IMR-90 (cell line): ENCODE measurements at regions not wholly inside any gene's neighbourhood (a gene's known extent, or its start where the extent isn't known, plus 50 kb on each side); places are given as distances from the start of the nearest gene placed in this dataset.

Experiments used
- ATAC-seq: fragments of 200-7000 bp; cut with Tn5 transposase; 2 replicates; pipeline ENCODE4 v1.9.1; 2020; ENCODE audit warnings: low read depth, mild to moderate bottlenecking, moderate library complexity
- BruUV-seq: library from RNA; stranded (reverse); fragments of 400-500 nt; replicated peaks from 2 replicates; lab custom pipeline; 2021; lab: Mats Ljungman, UMichigan
- CTCF ChIA-PET: fragments of 300-600 bp; formaldehyde crosslinking; extraction: SDS; loops from one replicate; lab custom pipeline; 2021; ENCODE audit warnings: antibody characterized with exemption; lab: Yijun Ruan, JAX
- POLR2A ChIA-PET: fragments of 300-600 bp; sonication (Branson Sonifier 250); formaldehyde crosslinking; loops from one replicate; lab custom pipeline; 2022; ENCODE audit warnings: antibody characterized with exemption; ENCODE audit not compliant: unreplicated experiment; lab: Charles Lee
- DNase-seq: peaks from one replicate; pipeline ENCODE4 v3.0.0; 2013
- H2AFZ ChIP-seq: replicated peaks from 2 replicates; pipeline ENCODE3; 2013; ENCODE audit warnings: low read length, mild to moderate bottlenecking; ENCODE audit not compliant: poor library complexity
- H2AK5ac ChIP-seq: 2 replicates; pipeline ENCODE4 v1.6.1; 2013; ENCODE audit warnings: low read depth, low read length, inconsistent platforms
- H2AK9ac ChIP-seq: replicated peaks from 2 replicates; pipeline ENCODE3; 2013; ENCODE audit warnings: mild to moderate bottlenecking, low read depth, low read length, moderate library complexity; ENCODE audit not compliant: poor library complexity
- H2BK120ac ChIP-seq: 2 replicates; pipeline ENCODE4 v1.6.1; 2013; ENCODE audit warnings: low read depth, low read length, inconsistent platforms
- H2BK15ac ChIP-seq: 3 replicates; pipeline ENCODE4 v1.6.1; 2013; ENCODE audit warnings: low read depth, low read length, inconsistent platforms
- H2BK20ac ChIP-seq: 2 replicates; pipeline ENCODE4 v1.6.1; 2013; ENCODE audit warnings: low read depth, mild to moderate bottlenecking, inconsistent platforms, low read length, moderate library complexity
- H2BK5ac ChIP-seq: 2 replicates; pipeline ENCODE4 v1.6.1; 2013; ENCODE audit warnings: mild to moderate bottlenecking, low read depth, low read length, inconsistent platforms; ENCODE audit not compliant: poor library complexity, severe bottlenecking
- H3K14ac ChIP-seq: replicated peaks from 2 replicates; pipeline ENCODE4 v1.6.1; 2013; ENCODE audit warnings: low read depth, low read length, inconsistent platforms
- H3K18ac ChIP-seq: 2 replicates; pipeline ENCODE4 v1.6.1; 2013; ENCODE audit warnings: low read depth, low read length, control low read depth
- H3K23ac ChIP-seq: 2 replicates; pipeline ENCODE4 v1.6.1; 2013; ENCODE audit warnings: low read depth, low read length, inconsistent platforms
- H3K27ac ChIP-seq: 2 replicates; pipeline ENCODE4 v1.5.1; 2013; ENCODE audit warnings: mild to moderate bottlenecking, control low read depth, low read length; ENCODE audit not compliant: insufficient read depth
- H3K27me3 ChIP-seq: 2 replicates; pipeline ENCODE4 v1.6.1; 2013; ENCODE audit warnings: low read length; ENCODE audit not compliant: control insufficient read depth, insufficient read depth
- H3K36me3 ChIP-seq: 2 replicates; pipeline ENCODE4 v1.6.1; 2013; ENCODE audit warnings: low read length, mixed read lengths; ENCODE audit not compliant: control insufficient read depth, insufficient read depth
- H3K4ac ChIP-seq: 2 replicates; pipeline ENCODE4 v1.6.1; 2013; ENCODE audit warnings: low read depth, low read length, inconsistent platforms
- H3K4me1 ChIP-seq: 2 replicates; pipeline ENCODE4 v1.6.1; 2013; ENCODE audit warnings: low read length, mixed read lengths; ENCODE audit not compliant: control insufficient read depth, insufficient read depth
- H3K4me2 ChIP-seq: 2 replicates; pipeline ENCODE4 v1.6.1; 2013; ENCODE audit warnings: low read depth, mild to moderate bottlenecking, control low read depth, low read length, moderate library complexity
- H3K4me3 ChIP-seq: 2 replicates; pipeline ENCODE4 v1.5.1; 2013; ENCODE audit warnings: low read depth, mild to moderate bottlenecking, control low read depth, low read length, moderate library complexity; ENCODE audit not compliant: insufficient read depth
- H3K56ac ChIP-seq: 2 replicates; pipeline ENCODE4 v1.6.1; 2013; ENCODE audit warnings: low read length, inconsistent platforms; ENCODE audit not compliant: insufficient read depth; ENCODE audit errors: extremely low read depth
- H3K79me1 ChIP-seq, 2 experiments: 2 replicates each; pipeline ENCODE4 v1.6.1; 2013; ENCODE audit warnings: low read length in 2 of 2, inconsistent platforms in 1 of 2, low read depth in 1 of 2
- H3K9ac ChIP-seq: 2 replicates; pipeline ENCODE4 v1.6.1; 2013; ENCODE audit warnings: low read depth, low read length, control low read depth
- H3K9me1 ChIP-seq: 2 replicates; pipeline ENCODE4 v1.6.1; 2013; ENCODE audit warnings: low read length, inconsistent platforms; ENCODE audit not compliant: insufficient read depth
- H3K9me3 ChIP-seq: 2 replicates; pipeline ENCODE4 v1.6.1; 2013; ENCODE audit warnings: low read length; ENCODE audit not compliant: control insufficient read depth, insufficient read depth
- H4K20me1 ChIP-seq: 2 replicates; pipeline ENCODE4 v1.6.1; 2013; ENCODE audit warnings: low read length, inconsistent platforms; ENCODE audit not compliant: insufficient read depth
- H4K5ac ChIP-seq: 2 replicates; pipeline ENCODE4 v1.6.1; 2013; ENCODE audit warnings: mild to moderate bottlenecking, low read depth, low read length, control low read depth
- H4K8ac ChIP-seq, 2 experiments: 2 replicates each; pipeline ENCODE4 v1.6.1; 2013; ENCODE audit warnings: low read depth in 2 of 2, low read length in 2 of 2, control low read depth in 1 of 2, inconsistent platforms in 1 of 2
- H4K91ac ChIP-seq: 2 replicates; pipeline ENCODE4 v1.6.1; 2013; ENCODE audit warnings: low read depth, low read length, inconsistent platforms; ENCODE audit not compliant: insufficient read depth
- BHLHE40 ChIP-seq: fragments of 150-350 bp; IDR thresholded peaks from 2 replicates; pipeline ENCODE4 v1.6.1; 2016; ENCODE audit warnings: mild to moderate bottlenecking, low read depth, low read length
- CEBPB ChIP-seq: IDR thresholded peaks from 2 replicates; pipeline ENCODE4 v1.6.1; 2012; ENCODE audit warnings: low read depth, low read length, improper control_type of control experiment
- CHD1 ChIP-seq: IDR thresholded peaks from 2 replicates; pipeline ENCODE4 v1.6.1; 2012; ENCODE audit warnings: low read depth, low read length, improper control_type of control experiment
- ELK1 ChIP-seq: fragments of 150-350 bp; IDR thresholded peaks from 2 replicates; pipeline ENCODE4 v1.6.1; 2016; ENCODE audit warnings: low read depth, mild to moderate bottlenecking, low read length, moderate library complexity, borderline replicate concordance
- MAFK ChIP-seq: IDR thresholded peaks from 2 replicates; pipeline ENCODE4 v1.6.1; 2012; ENCODE audit warnings: low read depth, low read length, improper control_type of control experiment
- MAZ ChIP-seq: IDR thresholded peaks from 2 replicates; pipeline ENCODE4 v1.6.1; 2012; ENCODE audit warnings: low read depth, mild to moderate bottlenecking, low read length, improper control_type of control experiment, moderate library complexity, borderline replicate concordance
- NFE2L2 ChIP-seq: fragments of 150-350 bp; IDR thresholded peaks from 2 replicates; pipeline ENCODE4 v1.6.1; 2016; ENCODE audit warnings: low read depth, mild to moderate bottlenecking, low read length
- POLR2A ChIP-seq: IDR thresholded peaks from 2 replicates; pipeline ENCODE4 v1.6.1; 2012; ENCODE audit warnings: mild to moderate bottlenecking, low read depth, low read length
- RCOR1 ChIP-seq: IDR thresholded peaks from 2 replicates; pipeline ENCODE4 v1.6.1; 2012; ENCODE audit warnings: mild to moderate bottlenecking, low read length, improper control_type of control experiment; ENCODE audit not compliant: insufficient replicate concordance
- SMC3 ChIP-seq: fragments of 150-350 bp; IDR thresholded peaks from 2 replicates; pipeline ENCODE4 v1.6.1; 2016; ENCODE audit warnings: low read depth, mild to moderate bottlenecking, antibody characterized with exemption, low read length, moderate library complexity
- USF2 ChIP-seq: fragments of 150-350 bp; IDR thresholded peaks from 2 replicates; pipeline ENCODE4 v1.6.1; 2017; ENCODE audit warnings: mild to moderate bottlenecking, antibody characterized with exemption, low read length, low read depth
- whole genome bisulfite sequencing, 2 experiments: methylation state at CpG; one replicate each; pipeline versions ENCODE4 v1.1.5 to v1.1.7; 2013; ENCODE audit warnings: missing lambda C conversion rate in 2 of 2; ENCODE audit not compliant: insufficient read length in 1 of 2; ENCODE audit errors: extremely low coverage in 2 of 2; 5-methylcytosine and 5-hydroxymethylcytosine counted together
- dilution Hi-C: fragments of 300-500 bp; cut with HindIII; formaldehyde crosslinking; loops from one replicate; pipeline ENCODE4 v1.14.3; 2018; ENCODE audit warnings: low sequenced_read_pairs; ENCODE audit not compliant: unreplicated experiment
- in situ Hi-C: fragments of 300-500 bp; cut with MboI; formaldehyde crosslinking; loops from 3 replicates; pipeline ENCODE4 v1.14.3; 2019; ENCODE audit warnings: low sequenced_read_pairs, inconsistent platforms, mixed read lengths
- intact Hi-C: fragments of 100-400 bp; cut with micrococcal nuclease; formaldehyde crosslinking; loops from 2 replicates; pipeline ENCODE4 v1.10.0; 2022

- TF ChIP-seq BHLHE40 = no peak
- no peak for TF ChIP-seq NFE2L2
- no peak for TF ChIP-seq MAZ
- TF ChIP-seq POLR2A = no peak
- no peak for TF ChIP-seq CEBPB
- TF ChIP-seq MAFK = no peak
- no peak for TF ChIP-seq SMC3
- no peak for TF ChIP-seq CHD1
- no peak for TF ChIP-seq RCOR1
- TF ChIP-seq USF2 = no peak
- no peak for TF ChIP-seq ELK1
- H3K9me3 ChIP-seq = no peaks in the 10 kb centered on the region
- no peak overlapping the region for H4K91ac ChIP-seq
- no peak overlapping the region for H2AK5ac ChIP-seq
- H2AFZ ChIP-seq = no peak overlapping the region
- H2AK9ac ChIP-seq = no peak overlapping the region
- H3K23ac ChIP-seq = no peak overlapping the region
- H3K79me1 ChIP-seq = no peaks in the 10 kb centered on the region
- H2BK15ac ChIP-seq = no peak overlapping the region
- H3K4ac ChIP-seq = no peak overlapping the region
- ChIA-PET CTCF (interaction anchor here (0.7 kb wide), 1 partner anchor 43 kb away, joined by 3 read pairs; no protein-coding TSS in a partner anchor), POLR2A (no interaction called here)
- no peak overlapping the region for H3K14ac ChIP-seq
- dilution Hi-C loops = no loop called here
- H4K5ac ChIP-seq = no peak overlapping the region
- H3K4me1 ChIP-seq = no peaks in the 10 kb centered on the region
- H3K4me2 ChIP-seq = no peak overlapping the region
- no TSS peak for BruUV-seq
- H3K56ac ChIP-seq = no peak overlapping the region
- H3K18ac ChIP-seq = no peak overlapping the region
- intact Hi-C loops = no loop called here
- DNase-seq (no peak), ATAC-seq (no peak)
- H3K9ac ChIP-seq = no peak overlapping the region
- H2BK20ac ChIP-seq = no peak overlapping the region
- H4K8ac ChIP-seq = no peak overlapping the region
- no peak overlapping the region for H3K4me3 ChIP-seq
- in situ Hi-C loops = no loop called here
- no peak overlapping the region for H2BK5ac ChIP-seq
- no peaks in the 10 kb centered on the region for H3K9me1 ChIP-seq
- no CpG with 5 or more reads among the region's 1 CpG for WGBS, 2 experiments
- no peak overlapping the region for H2BK120ac ChIP-seq
- no peaks in the 10 kb centered on the region for H3K36me3 ChIP-seq
- H3K27ac ChIP-seq = no peak overlapping the region
- no peaks in the 10 kb centered on the region for H3K27me3 ChIP-seq
- no peaks in the 10 kb centered on the region for H4K20me1 ChIP-seq
Observed at GRCh38 chr1:209291715-209292114, 291.8 kb upstream of the CAMK1G start.
